ENCODE measurements at regions not wholly inside any gene's neighbourhood (a gene's known extent, or its start where the extent isn't known, plus 50 kb on each side); places are given as distances from the start of the nearest gene placed in this dataset.

- TF ChIP-seq EZH2 (conservative IDR thresholded peaks at IDR 0.05; ENCODE audit: low read depth, low read length) (no peak), SP1 (IDR thresholded peaks at IDR 0.05) (no peak), SP1 (CRISPR knock-in tag; IDR thresholded peaks at IDR 0.05) (no peak), HMGXB3 (CRISPR knock-in tag; IDR thresholded peaks at IDR 0.05; ENCODE audit: borderline replicate concordance) (no peak), CEBPZ (IDR thresholded peaks at IDR 0.05; ENCODE audit: low read length) (no peak), CREB3 (CRISPR knock-in tag; IDR thresholded peaks at IDR 0.05) (no peak), RFX5 (IDR thresholded peaks at IDR 0.05; ENCODE audit: low read depth, low read length) (no peak), CREB1 (IDR thresholded peaks at IDR 0.05) (no peak), CREB1 (CRISPR knock-in tag; IDR thresholded peaks at IDR 0.05) (no peak), ZNF615 (CRISPR knock-in tag; IDR thresholded peaks at IDR 0.05; ENCODE audit: borderline replicate concordance) (no peak)
Observed at GRCh38 chr7:156547884-156548561, 92.6 kb upstream of the RNF32 start.

Measured in HepG2 (cell line).